GM12874 (cell line): ENCODE measurements at regions not wholly inside any gene's neighbourhood (a gene's known extent, or its start where the extent isn't known, plus 50 kb on each side); places are given as distances from the start of the nearest gene placed in this dataset.

ENCODE experiments used
- TF ChIP-seq, protein P1 (sequence below): IDR thresholded peaks from 2 replicates; pipeline ENCODE4 v1.5.1; 2011; ENCODE audit warnings: low read depth, mild to moderate bottlenecking, control low read depth, low read length, moderate library complexity; ENCODE audit not compliant: insufficient read depth

DNA sequence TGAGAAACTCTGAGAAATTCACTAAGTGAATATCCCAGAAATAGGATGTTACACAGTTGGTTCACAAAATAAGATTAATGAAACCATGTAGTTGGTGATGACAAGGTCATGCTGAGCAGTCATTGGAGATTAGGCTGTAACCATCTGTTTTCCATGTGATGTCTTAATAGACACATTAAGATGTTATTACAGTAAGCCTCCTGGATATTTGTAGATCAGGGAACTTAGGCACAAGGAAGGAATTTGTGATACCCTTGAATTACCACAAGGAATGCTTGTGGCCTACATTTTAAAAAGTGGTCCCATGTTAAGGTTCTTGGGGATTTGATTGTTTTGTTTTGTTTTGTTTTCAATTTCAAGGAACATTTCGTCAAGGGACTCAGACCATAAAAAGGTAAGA, 185.6 kb upstream of the BANK1 start:
- TF ChIP-seq, protein P1, sequence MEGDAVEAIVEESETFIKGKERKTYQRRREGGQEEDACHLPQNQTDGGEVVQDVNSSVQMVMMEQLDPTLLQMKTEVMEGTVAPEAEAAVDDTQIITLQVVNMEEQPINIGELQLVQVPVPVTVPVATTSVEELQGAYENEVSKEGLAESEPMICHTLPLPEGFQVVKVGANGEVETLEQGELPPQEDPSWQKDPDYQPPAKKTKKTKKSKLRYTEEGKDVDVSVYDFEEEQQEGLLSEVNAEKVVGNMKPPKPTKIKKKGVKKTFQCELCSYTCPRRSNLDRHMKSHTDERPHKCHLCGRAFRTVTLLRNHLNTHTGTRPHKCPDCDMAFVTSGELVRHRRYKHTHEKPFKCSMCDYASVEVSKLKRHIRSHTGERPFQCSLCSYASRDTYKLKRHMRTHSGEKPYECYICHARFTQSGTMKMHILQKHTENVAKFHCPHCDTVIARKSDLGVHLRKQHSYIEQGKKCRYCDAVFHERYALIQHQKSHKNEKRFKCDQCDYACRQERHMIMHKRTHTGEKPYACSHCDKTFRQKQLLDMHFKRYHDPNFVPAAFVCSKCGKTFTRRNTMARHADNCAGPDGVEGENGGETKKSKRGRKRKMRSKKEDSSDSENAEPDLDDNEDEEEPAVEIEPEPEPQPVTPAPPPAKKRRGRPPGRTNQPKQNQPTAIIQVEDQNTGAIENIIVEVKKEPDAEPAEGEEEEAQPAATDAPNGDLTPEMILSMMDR, result no peak

DNA sequence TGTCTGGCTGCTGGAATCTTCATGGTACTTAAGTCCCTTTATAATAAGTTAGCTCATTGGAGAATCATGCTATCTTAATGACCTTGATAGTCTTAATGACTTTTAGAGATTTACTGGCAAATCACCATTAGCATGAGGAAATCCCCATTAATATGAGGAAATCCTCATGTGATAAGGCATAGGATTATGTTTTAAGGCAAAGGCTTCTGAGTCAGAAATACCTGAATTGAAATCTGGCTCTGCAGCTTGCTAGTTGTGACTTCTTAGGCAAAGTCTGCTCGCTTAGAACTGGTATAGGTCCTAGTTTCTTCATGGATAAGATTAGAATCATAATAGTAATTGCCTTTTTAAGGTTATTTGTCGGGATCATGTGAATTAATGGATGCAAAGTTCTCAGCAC, 190.2 kb upstream of the BANK1 start:
- TF ChIP-seq, protein P1, result no peak

DNA sequence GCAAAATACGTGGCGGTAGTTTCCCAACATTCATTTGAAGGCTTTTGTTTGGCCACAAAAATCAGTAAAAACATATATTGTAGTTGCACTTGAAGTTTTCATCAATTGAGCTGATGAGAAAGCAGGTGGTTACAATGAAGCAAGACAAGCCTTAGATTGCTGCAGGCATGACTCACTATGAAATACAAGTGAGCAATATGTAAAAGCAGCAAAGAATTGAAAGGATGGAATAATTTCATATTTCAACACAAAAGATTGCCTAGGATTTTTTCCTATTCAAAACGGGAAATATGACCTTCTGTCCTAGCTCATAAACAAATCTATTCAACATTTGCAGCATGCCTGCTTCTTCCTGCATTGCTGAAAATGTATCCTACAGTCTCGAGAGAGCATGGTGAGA, 190.9 kb upstream of the BANK1 start:
- TF ChIP-seq, protein P1, result no peak

DNA sequence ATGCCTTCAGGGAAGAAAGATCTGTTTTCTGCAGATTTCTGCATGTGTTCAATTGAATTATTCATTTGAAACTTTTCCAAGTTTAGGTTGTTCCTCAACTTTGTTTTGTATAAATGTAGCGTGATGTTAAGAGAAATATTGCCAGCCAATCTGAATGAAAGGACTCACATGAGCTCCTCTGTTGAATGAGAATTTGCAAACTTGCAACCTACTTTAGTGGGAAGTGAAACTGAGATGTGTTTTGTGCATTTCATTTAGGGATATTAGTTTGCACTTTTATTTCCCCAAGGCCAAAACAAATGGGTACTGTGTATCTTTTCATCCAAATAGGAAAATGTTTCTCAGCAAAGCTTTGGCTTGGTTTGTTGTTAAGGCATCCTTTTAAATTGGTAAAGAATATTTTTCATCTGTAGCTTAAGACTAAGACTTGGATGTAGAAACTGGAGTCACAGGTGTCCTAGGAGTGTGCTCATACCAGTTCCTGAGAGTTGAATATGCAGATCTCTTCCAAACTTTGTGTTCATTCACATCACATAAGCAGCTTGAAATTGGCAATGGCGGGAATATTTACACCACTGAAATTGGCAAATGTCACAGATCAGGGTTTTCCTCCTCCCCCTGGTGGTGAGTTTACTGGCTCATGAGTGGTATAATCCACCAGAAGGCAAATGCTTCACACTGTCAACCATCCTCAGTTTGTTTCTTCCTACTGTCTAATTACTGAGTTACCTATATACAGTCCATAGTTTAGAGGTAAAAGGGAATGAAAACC, 193.6 kb upstream of the BANK1 start:
- TF ChIP-seq, protein P1, result peak; percentile 16; the same call in 1 of the 2 replicates

DNA sequence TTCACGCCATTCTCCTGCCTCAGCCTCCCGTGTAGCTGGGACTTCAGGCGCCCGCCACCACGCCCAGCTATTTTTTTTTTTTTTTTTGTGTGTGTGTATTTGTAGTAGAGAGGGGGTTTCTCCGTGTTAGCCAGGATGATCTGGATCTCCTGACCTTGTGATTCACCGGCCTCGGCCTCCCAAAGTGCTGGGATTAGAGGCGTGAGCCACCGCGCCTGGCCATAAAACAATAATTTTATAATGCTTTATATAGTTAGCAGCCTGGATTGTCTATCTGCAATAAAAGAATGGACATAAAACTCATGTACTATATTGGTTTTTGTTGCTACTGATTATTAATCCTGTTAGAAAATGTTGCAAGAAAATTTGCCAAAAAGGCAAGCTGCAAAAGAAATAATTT, 195.9 kb upstream of the BANK1 start:
- TF ChIP-seq, protein P1, result no peak

DNA sequence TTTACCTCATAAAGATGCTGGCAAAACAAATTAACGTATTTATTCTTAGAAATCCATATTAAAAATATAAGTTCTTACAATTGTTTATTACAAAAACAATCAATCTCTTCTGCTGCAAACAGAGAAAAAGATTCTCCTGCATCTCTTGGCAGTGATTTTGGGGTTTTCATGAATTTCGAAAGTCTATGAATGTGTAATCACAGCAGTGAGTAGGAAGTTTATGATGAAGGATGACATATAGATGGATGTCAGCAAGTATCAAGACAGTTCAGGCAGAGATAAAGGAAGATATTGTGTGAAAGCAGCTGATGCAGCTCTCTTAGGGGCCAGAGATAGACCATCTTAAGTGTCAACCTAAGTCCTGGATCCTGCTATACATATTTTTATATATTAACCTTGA, 196.9 kb upstream of the BANK1 start:
- TF ChIP-seq, protein P1, result no peak

DNA sequence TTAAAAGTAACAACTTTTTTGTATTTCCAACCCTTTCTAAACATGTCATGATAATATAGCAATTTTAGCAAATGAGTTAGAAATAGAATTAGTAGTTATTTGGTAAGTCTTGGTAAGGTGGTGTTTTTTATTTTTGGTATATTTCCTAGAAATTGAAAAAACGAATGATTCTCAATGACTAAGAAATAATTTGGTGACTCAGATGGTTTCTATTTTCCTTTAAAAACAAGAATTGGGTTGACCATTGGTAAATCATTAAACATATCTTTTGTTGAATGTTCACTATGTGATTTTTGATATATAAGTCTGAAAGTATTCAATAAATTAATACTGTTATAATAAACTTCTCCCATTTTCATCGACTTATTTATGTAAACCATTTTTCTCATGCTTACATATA, 206.2 kb upstream of the BANK1 start:
- TF ChIP-seq, protein P1, result no peak
